ENCODE measurements at regions not wholly inside any gene's neighbourhood (a gene's known extent, or its start where the extent isn't known, plus 50 kb on each side); places are given as distances from the start of the nearest gene placed in this dataset.

DNA sequence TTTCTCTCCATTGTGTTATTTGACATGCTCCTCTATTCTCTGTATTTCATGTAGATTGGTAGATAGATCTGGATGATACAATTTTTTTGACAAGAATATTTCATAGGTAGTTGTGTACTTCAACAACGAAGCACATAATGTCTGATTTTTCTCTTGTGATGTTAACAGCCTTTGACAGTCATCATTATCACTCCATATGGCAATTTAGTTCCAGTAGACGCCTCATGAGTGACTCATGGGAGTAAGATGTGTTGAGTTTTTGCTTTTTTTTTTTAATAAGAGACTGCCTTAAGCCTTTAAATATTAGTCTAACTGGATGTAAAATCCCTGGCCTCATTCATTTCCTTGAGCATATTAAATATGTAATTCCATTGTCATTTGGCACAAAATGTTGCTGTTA is 123.5 kb upstream of the ZNF32 start:
- H3K4me3 ChIP-seq (replicated peaks in 1 of 2; ENCODE audit: low read depth in 1 of 2, low read length in 2 of 2) = no peak overlapping the region
- no peaks in the 10 kb centered on the region for H3K36me3 ChIP-seq (ENCODE audit: control insufficient read depth in 1 of 2, insufficient read depth in 2 of 2, low read length in 2 of 2)
- H3K27ac ChIP-seq (ENCODE audit: low read depth, low read length) = no peak overlapping the region
- CTCF ChIA-PET = no interaction called here
- no peaks in the 10 kb centered on the region for H3K9me2 ChIP-seq (ENCODE audit: insufficient read depth)
- no peak overlapping the region for H3K4me2 ChIP-seq (ENCODE audit: low read length)
- POLR2A ChIA-PET = no interaction called here
- DNase-seq (ENCODE audit: low read depth, low spot score) = no peak
- TF ChIP-seq, protein P1, sequence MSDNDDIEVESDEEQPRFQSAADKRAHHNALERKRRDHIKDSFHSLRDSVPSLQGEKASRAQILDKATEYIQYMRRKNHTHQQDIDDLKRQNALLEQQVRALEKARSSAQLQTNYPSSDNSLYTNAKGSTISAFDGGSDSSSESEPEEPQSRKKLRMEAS (IDR thresholded peaks at IDR 0.05) = no peak
- TF ChIP-seq ZNF274 (IDR thresholded peaks at IDR 0.05; ENCODE audit: low read depth, low read length) (no peak), JUND (IDR thresholded peaks at IDR 0.05) (no peak), EZH2phosphoT487 (IDR thresholded peaks at IDR 0.05; ENCODE audit: borderline replicate concordance) (no peak), FOSL1 (IDR thresholded peaks at IDR 0.05; ENCODE audit: low read depth) (no peak), SRF (IDR thresholded peaks at IDR 0.05; ENCODE audit: low read depth) (no peak), CEBPB (IDR thresholded peaks at IDR 0.05; ENCODE audit: low read depth) (no peak), EGR1 (IDR thresholded peaks at IDR 0.05; ENCODE audit: low read depth) (no peak), YY1 (IDR thresholded peaks at IDR 0.05; ENCODE audit: extremely low read depth, insufficient replicate concordance, low read depth, low read length) (no peak), RAD21 (IDR thresholded peaks at IDR 0.05; ENCODE audit: low read depth) (no peak), EZH2 (IDR thresholded peaks at IDR 0.05) (no peak), SIN3A (IDR thresholded peaks at IDR 0.05; ENCODE audit: low read depth) (no peak)
- TF ChIP-seq, protein P2, sequence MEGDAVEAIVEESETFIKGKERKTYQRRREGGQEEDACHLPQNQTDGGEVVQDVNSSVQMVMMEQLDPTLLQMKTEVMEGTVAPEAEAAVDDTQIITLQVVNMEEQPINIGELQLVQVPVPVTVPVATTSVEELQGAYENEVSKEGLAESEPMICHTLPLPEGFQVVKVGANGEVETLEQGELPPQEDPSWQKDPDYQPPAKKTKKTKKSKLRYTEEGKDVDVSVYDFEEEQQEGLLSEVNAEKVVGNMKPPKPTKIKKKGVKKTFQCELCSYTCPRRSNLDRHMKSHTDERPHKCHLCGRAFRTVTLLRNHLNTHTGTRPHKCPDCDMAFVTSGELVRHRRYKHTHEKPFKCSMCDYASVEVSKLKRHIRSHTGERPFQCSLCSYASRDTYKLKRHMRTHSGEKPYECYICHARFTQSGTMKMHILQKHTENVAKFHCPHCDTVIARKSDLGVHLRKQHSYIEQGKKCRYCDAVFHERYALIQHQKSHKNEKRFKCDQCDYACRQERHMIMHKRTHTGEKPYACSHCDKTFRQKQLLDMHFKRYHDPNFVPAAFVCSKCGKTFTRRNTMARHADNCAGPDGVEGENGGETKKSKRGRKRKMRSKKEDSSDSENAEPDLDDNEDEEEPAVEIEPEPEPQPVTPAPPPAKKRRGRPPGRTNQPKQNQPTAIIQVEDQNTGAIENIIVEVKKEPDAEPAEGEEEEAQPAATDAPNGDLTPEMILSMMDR (IDR thresholded peaks at IDR 0.05 in 2 of 3, conservative IDR thresholded peaks at IDR 0.05 in 1 of 3; ENCODE audit: borderline replicate concordance in 1 of 3, insufficient read depth in 1 of 3, low read depth in 2 of 3, low read length in 2 of 3) = no peak
- TF ChIP-seq, protein P3, sequence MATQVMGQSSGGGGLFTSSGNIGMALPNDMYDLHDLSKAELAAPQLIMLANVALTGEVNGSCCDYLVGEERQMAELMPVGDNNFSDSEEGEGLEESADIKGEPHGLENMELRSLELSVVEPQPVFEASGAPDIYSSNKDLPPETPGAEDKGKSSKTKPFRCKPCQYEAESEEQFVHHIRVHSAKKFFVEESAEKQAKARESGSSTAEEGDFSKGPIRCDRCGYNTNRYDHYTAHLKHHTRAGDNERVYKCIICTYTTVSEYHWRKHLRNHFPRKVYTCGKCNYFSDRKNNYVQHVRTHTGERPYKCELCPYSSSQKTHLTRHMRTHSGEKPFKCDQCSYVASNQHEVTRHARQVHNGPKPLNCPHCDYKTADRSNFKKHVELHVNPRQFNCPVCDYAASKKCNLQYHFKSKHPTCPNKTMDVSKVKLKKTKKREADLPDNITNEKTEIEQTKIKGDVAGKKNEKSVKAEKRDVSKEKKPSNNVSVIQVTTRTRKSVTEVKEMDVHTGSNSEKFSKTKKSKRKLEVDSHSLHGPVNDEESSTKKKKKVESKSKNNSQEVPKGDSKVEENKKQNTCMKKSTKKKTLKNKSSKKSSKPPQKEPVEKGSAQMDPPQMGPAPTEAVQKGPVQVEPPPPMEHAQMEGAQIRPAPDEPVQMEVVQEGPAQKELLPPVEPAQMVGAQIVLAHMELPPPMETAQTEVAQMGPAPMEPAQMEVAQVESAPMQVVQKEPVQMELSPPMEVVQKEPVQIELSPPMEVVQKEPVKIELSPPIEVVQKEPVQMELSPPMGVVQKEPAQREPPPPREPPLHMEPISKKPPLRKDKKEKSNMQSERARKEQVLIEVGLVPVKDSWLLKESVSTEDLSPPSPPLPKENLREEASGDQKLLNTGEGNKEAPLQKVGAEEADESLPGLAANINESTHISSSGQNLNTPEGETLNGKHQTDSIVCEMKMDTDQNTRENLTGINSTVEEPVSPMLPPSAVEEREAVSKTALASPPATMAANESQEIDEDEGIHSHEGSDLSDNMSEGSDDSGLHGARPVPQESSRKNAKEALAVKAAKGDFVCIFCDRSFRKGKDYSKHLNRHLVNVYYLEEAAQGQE (IDR thresholded peaks at IDR 0.05; ENCODE audit: low read depth) = no peak
- H3K27me3 ChIP-seq (ENCODE audit: insufficient read depth, low read length) = no peaks in the 10 kb centered on the region
- 0 out of 4 replicates have a peak, but pooled peaks cover 0 to 9% of the 10 kb centered on the region in 2 experiments for H3K9me3 ChIP-seq (ENCODE audit: control insufficient read depth in 1 of 2, insufficient read depth in 1 of 2, low read depth in 1 of 2, low read length in 2 of 2)
- RAD21 ChIA-PET (ENCODE audit: low non-redundant PET in 1 of 2, low total read pairs in 2 of 2, uncharacterized antibody in 2 of 2, unreplicated experiment in 2 of 2) = no interaction called here
- no peaks in the 10 kb centered on the region for H3K4me1 ChIP-seq (ENCODE audit: control insufficient read depth in 1 of 2, insufficient read depth in 2 of 2, low read length in 2 of 2)
- BruUV-seq (replicated peaks) = no TSS peak
- ATAC-seq = no peak
- intact Hi-C loops (cut with micrococcal nuclease) = no loop called here
- no peak overlapping the region for H2AFZ ChIP-seq (ENCODE audit: low read depth, low read length, poor library complexity, severe bottlenecking)
- no peak overlapping the region for H3K9ac ChIP-seq (ENCODE audit: low read length)
- no peaks in the 10 kb centered on the region for H4K20me1 ChIP-seq (ENCODE audit: insufficient read depth)
- H3K79me2 ChIP-seq (ENCODE audit: insufficient read depth, low read length) = no peaks in the 10 kb centered on the region

All from HCT116 (cell line).